Gastrocnemius medialis (tissue), 4 donors: ENCODE measurements at regions not wholly inside any gene's neighbourhood (a gene's known extent, or its start where the extent isn't known, plus 50 kb on each side); places are given as distances from the start of the nearest gene placed in this dataset.

ENCODE experiments used
- ATAC-seq, 2 donors: fragments of 150-250 bp; one replicate each; pipeline ENCODE4 v1.9.1; 2016
- DNase-seq, 2 donors: peaks; one replicate each; pipeline ENCODE4 v3.0.0-alpha.2; 2019
- H3K27ac ChIP-seq, 4 donors: fragments of 200-600 bp; sonication (generic); 1 replicate in 1 of 4; 2 replicates in 3 of 4; pipeline ENCODE4 v1.5.1; 2016 to 2018; ENCODE audit warnings: mild to moderate bottlenecking in 2 of 4, moderate library complexity in 1 of 4
- H3K27me3 ChIP-seq, 3 donors: fragments of 200-600 bp; sonication (generic) in 2 of 3; 1 replicate in 1 of 3; 2 replicates in 2 of 3; pipeline versions ENCODE4 v1.5.1 to v1.6.0; 2016 to 2019; ENCODE audit warnings: mild to moderate bottlenecking in 1 of 3, moderate library complexity in 1 of 3
- H3K36me3 ChIP-seq, 2 donors: fragments of 200-600 bp; sonication (generic) in 1 of 2; one replicate each; pipeline ENCODE4 v1.5.1; 2017 to 2018
- H3K4me1 ChIP-seq, 2 donors: fragments of 200-600 bp; sonication (generic) in 1 of 2; one replicate each; pipeline ENCODE4 v1.5.1; 2016 to 2017; ENCODE audit warnings: mild to moderate bottlenecking in 2 of 2
- H3K4me3 ChIP-seq, 4 donors: fragments of 200-600 bp; sonication (generic) in 3 of 4; 1 replicate in 1 of 4; 2 replicates in 3 of 4; pipeline ENCODE4 v1.5.1; 2016 to 2019; ENCODE audit warnings: mild to moderate bottlenecking in 2 of 4
- H3K9me3 ChIP-seq, 3 donors: fragments of 200-600 bp; sonication (generic) in 2 of 3; 1 replicate in 1 of 3; 2 replicates in 2 of 3; pipeline ENCODE4 v1.5.1; 2016 to 2019
- CTCF ChIP-seq, 5 experiments: fragments of 450-650 bp in 3 of 5; fragments of 200-600 bp in 2 of 5; sonication (generic) in 2 of 5; IDR thresholded peaks in 4 of 5; conservative IDR thresholded peaks in 1 of 5; 1 replicate in 4 of 5; 2 replicates in 1 of 5; pipeline ENCODE4 v1.5.1; 2016 to 2019; ENCODE audit warnings: antibody characterized with exemption in 5 of 5, mild to moderate bottlenecking in 3 of 5, moderate library complexity in 3 of 5
- POLR2A ChIP-seq, 2 donors: fragments of 450-650 bp; IDR thresholded peaks; one replicate each; pipeline ENCODE4 v1.6.1; 2017; ENCODE audit warnings: antibody characterized with exemption in 2 of 2, mild to moderate bottlenecking in 2 of 2, moderate library complexity in 2 of 2
- in situ Hi-C, 4 donors: fragments of 200-750 bp; cut with MboI; loops; one replicate each; pipeline versions ENCODE4 v1.15.0 to v1.8.0; 2017; ENCODE audit warnings: low sequenced_read_pairs in 4 of 4
- intact Hi-C: fragments of 100-400 bp; cut with DNase I; formaldehyde crosslinking; loops from one replicate; pipeline ENCODE4 v1.15.1; 2023; ENCODE audit warnings: low total_unique reads

- no peak overlapping the region for H3K27ac ChIP-seq
- DNase-seq: no peak
Observed at GRCh38 chr15:31457161-31457560, 130.5 kb downstream of the KLF13 start.

GRCh38 chr15:31457631-31458526, 131.2 kb downstream of the KLF13 start:
- DNase-seq: no peak

More at GRCh38 chr15:31457161-31457560, 130.5 kb downstream of the KLF13 start:
- in situ Hi-C loops (no loop called here), intact Hi-C loops (no loop called here)
- Histone ChIP-seq H3K4me3 (no peak overlapping the region), H3K36me3 (no peaks in the 10 kb centered on the region), H3K27me3 (no peaks in the 10 kb centered on the region), H3K9me3 (no peaks in the 10 kb centered on the region), H3K4me1 (peaks cover 0 to 4% of the 10 kb centered on the region in 2 donors)
- TF ChIP-seq POLR2A (IDR thresholded peaks at IDR 0.05): no peak
- no peak for TF ChIP-seq CTCF (IDR thresholded peaks at IDR 0.05 in 4 of 5, conservative IDR thresholded peaks at IDR 0.05 in 1 of 5)
- no peak for ATAC-seq

GRCh38 chr15:31458596-31459399, 132.2 kb downstream of the KLF13 start:
- in situ Hi-C loops (no loop called here), intact Hi-C loops (no loop called here)
- Histone ChIP-seq H3K4me3 (no peak overlapping the region), H3K27ac (no peak overlapping the region), H3K9me3 (no peaks in the 10 kb centered on the region), H3K36me3 (no peaks in the 10 kb centered on the region), H3K27me3 (no peaks in the 10 kb centered on the region), H3K4me1 (peaks cover 0 to 9% of the 10 kb centered on the region in 2 donors)
- TF ChIP-seq CTCF (IDR thresholded peaks at IDR 0.05 in 4 of 5, conservative IDR thresholded peaks at IDR 0.05 in 1 of 5) (no peak), POLR2A (IDR thresholded peaks at IDR 0.05) (no peak)
- no peak for DNase-seq
- ATAC-seq: no peak

More at GRCh38 chr15:31457631-31458526, 131.2 kb downstream of the KLF13 start:
- no peaks in the 10 kb centered on the region for H3K9me3 ChIP-seq
- no peak overlapping the region for H3K4me3 ChIP-seq
- TF ChIP-seq CTCF (IDR thresholded peaks at IDR 0.05 in 4 of 5, conservative IDR thresholded peaks at IDR 0.05 in 1 of 5): no peak
- TF ChIP-seq POLR2A (IDR thresholded peaks at IDR 0.05): no peak
- in situ Hi-C loops: no loop called here
- H3K27me3 ChIP-seq: no peaks in the 10 kb centered on the region
- no peak overlapping the region for H3K27ac ChIP-seq
- H3K36me3 ChIP-seq: no peaks in the 10 kb centered on the region
- ATAC-seq: peak in 1 of 2 donors; percentile 53
- peaks cover 0 to 9% of the 10 kb centered on the region in 2 donors for H3K4me1 ChIP-seq
- intact Hi-C loops: no loop called here

- intact Hi-C loops: no loop called here
- no peak overlapping the region for H3K27ac ChIP-seq
- TF ChIP-seq POLR2A (IDR thresholded peaks at IDR 0.05): no peak
- TF ChIP-seq CTCF (IDR thresholded peaks at IDR 0.05 in 4 of 5, conservative IDR thresholded peaks at IDR 0.05 in 1 of 5): no peak
- peaks cover 0 to 9% of the 10 kb centered on the region in 2 donors for H3K4me1 ChIP-seq
- no peak overlapping the region for H3K4me3 ChIP-seq
- H3K27me3 ChIP-seq: no peaks in the 10 kb centered on the region
- in situ Hi-C loops: no loop called here
- no peaks in the 10 kb centered on the region for H3K9me3 ChIP-seq
- H3K36me3 ChIP-seq: no peaks in the 10 kb centered on the region
- DNase-seq: no peak
- no peak for ATAC-seq
Observed at GRCh38 chr15:31459400-31459748, 132.7 kb downstream of the KLF13 start.
